Stimulated activated naive CD8-positive, alpha-beta T cell treated with anti-CD3 and anti-CD28 coated beads, Interleukin-15, amount 100 ng/mL, for 72 hours (primary cell): ENCODE measurements at regions not wholly inside any gene's neighbourhood (a gene's known extent, or its start where the extent isn't known, plus 50 kb on each side); places are given as distances from the start of the nearest gene placed in this dataset.
"Not testable (repeated sequence)": the region's sequence is repeated elsewhere in the genome, so short reads cannot be mapped to it uniquely, and the experiment has no call there.

Source experiments
- ATAC-seq: fragments of 150-1000 bp; cut with Tn5 transposase; 2 replicates; pipeline ENCODE4 v1.10.0; 2021; ENCODE audit warnings: mild to moderate bottlenecking, moderate library complexity
- DNase-seq, 2 donors: peaks; one replicate each; pipeline ENCODE4 v3.0.0; 2021 to 2022
- H3K27ac Mint-ChIP-seq, 2 donors: one replicate each; pipeline ENCODE4 v1.8.0; 2022; ENCODE audit warnings: mild to moderate bottlenecking in 2 of 2, mixed read lengths in 2 of 2, moderate library complexity in 2 of 2
- H3K27me3 Mint-ChIP-seq: one replicate; pipeline ENCODE4 v1.8.0; 2022; ENCODE audit warnings: mixed read lengths
- H3K4me1 Mint-ChIP-seq: one replicate; pipeline ENCODE4 v1.8.0; 2022; ENCODE audit warnings: mild to moderate bottlenecking, mixed read lengths
- H3K4me3 Mint-ChIP-seq, 2 donors: one replicate each; pipeline ENCODE4 v1.8.0; 2022; ENCODE audit warnings: mild to moderate bottlenecking in 2 of 2, mixed read lengths in 2 of 2, moderate library complexity in 1 of 2
- H3K9me3 Mint-ChIP-seq, 2 donors: one replicate each; pipeline ENCODE4 v1.8.0; 2022; ENCODE audit warnings: mixed read lengths in 2 of 2

DNA sequence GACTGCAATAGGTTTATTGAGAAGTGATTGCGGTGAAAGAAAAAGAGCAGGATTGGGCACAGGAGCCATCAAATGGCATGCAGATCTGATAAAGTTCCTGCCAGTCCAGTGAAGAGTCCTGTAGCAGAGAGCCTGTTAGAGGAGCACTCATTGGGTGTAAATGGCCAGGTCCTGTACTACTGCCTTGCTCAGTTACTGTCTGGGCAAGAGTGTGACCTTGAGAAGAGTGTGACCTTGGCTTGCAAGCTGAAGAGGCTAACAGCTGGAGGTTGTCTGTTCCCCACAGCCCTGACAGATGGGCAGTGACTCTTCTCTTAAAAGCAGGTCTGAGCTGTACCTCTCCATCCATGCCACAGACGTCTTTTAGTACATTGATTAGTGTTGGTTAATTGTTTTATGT, 148.6 kb upstream of the SLC38A2 start:
- Mint-ChIP-seq H3K9me3 (no peaks in the 10 kb centered on the region), H3K4me3 (no peak overlapping the region), H3K27me3 (no peaks in the 10 kb centered on the region), H3K4me1 (peaks cover 94% of the 10 kb centered on the region), H3K27ac (peak overlapping the region in 1 of 2 donors; percentile 1)
- ATAC-seq (no peak), DNase-seq (no peak)

DNA sequence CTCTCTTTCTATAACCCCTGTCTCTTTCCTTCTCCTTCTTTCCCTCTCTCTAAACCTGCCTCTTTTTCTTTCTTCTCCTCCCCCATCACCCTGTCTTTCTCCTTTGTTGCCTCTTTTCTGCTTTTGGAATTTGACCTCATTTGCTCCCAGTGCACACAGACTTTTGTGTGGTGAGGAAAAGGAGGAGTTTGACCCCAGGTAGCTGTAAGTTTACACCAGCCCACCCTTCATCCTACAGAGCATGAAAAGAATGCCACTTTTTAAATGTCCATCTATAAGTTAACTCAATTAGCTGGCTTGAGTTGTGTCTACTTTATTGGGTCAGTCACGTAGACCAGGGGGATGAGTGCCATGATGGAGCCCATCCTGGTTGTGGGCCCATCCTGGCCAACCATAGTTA, 146.8 kb upstream of the SLC38A2 start:
- DNase-seq (no peak), ATAC-seq (no peak)
- H3K4me3 Mint-ChIP-seq: peak overlapping the region; percentile 2 to 62
- H3K9me3 Mint-ChIP-seq: peaks cover 8 to 12% of the 10 kb centered on the region in 2 donors
- peaks cover 95% of the 10 kb centered on the region for H3K4me1 Mint-ChIP-seq
- no peaks in the 10 kb centered on the region for H3K27me3 Mint-ChIP-seq
- peak overlapping the region in 1 of 2 donors; percentile 44 for H3K27ac Mint-ChIP-seq

DNA sequence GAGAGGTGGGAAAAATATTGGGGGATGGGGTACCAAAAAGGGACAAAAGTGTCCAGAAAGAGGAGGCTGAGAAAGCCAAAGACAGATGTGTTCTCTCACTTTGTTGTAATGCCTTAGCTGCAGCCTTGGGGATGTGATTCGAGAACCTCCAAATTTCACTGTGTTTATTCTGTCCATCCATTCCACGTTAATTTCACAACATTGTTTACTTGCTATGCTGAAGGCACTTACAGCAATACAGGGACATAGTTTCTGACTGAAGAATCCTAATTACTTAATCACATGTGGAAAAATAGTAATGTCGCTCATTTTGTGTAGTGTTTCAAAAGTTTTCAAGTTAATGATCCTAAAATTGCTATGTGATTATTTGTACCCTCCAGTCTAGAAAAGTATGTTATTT, 146.2 kb upstream of the SLC38A2 start:
- Mint-ChIP-seq H3K27me3 (no peaks in the 10 kb centered on the region), H3K27ac (no peak overlapping the region), H3K4me3 (no peak overlapping the region), H3K4me1 (peaks cover 95% of the 10 kb centered on the region), H3K9me3 (peaks cover 8 to 12% of the 10 kb centered on the region in 2 donors)
- ATAC-seq: no peak
- no peak for DNase-seq

DNA sequence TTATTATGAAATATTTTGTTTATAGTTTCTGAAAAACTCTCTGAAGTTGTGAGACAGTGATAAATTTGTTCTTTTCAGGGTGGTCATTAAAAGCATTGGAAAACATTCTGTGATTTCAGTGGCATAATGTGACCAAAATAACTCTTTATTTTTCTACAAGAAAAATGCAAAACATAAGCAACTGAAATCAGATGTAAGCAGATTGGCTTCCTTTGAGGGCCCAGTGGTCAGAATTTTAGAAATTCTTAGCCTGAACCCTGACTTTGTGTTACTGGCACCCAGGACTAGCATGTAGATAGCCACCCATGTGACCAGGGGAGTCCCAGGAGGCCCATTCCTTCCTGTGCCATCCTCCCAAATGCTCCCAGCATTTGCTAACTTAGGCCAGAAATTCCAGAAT, 145.6 kb upstream of the SLC38A2 start:
- no peaks in the 10 kb centered on the region for H3K27me3 Mint-ChIP-seq
- DNase-seq (no peak), ATAC-seq (no peak)
- H3K9me3 Mint-ChIP-seq: peaks cover 8 to 12% of the 10 kb centered on the region in 2 donors
- H3K4me3 Mint-ChIP-seq: no peak overlapping the region
- peaks cover 95% of the 10 kb centered on the region for H3K4me1 Mint-ChIP-seq
- H3K27ac Mint-ChIP-seq: peak overlapping the region in 1 of 2 donors; percentile 95

DNA sequence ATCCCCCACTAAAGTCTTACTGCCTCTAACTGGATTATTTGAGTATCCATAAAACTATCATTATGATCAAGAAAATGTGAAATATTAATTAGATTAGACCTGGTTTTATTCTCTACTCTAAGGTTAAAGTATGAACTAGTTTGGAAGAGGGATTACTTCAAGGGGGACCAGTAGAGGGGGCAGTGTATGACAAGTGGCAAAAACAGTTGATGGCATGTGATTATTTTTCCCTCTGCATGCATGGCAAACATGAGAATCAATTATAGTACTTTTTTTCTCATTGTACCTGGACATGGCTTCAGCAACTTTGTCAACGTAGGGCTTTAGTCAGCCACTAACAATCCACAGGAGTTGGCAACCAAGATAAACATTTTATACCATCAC, 145.0 kb upstream of the SLC38A2 start:
- ATAC-seq: peak; percentile 63
- H3K27ac Mint-ChIP-seq: peak overlapping the region; percentile 95 to 98
- H3K4me1 Mint-ChIP-seq: peaks cover 96% of the 10 kb centered on the region
- peaks cover 8 to 12% of the 10 kb centered on the region in 2 donors for H3K9me3 Mint-ChIP-seq
- no peaks in the 10 kb centered on the region for H3K27me3 Mint-ChIP-seq
- no peak for DNase-seq
- H3K4me3 Mint-ChIP-seq: peak overlapping the region; percentile 70 to 75

DNA sequence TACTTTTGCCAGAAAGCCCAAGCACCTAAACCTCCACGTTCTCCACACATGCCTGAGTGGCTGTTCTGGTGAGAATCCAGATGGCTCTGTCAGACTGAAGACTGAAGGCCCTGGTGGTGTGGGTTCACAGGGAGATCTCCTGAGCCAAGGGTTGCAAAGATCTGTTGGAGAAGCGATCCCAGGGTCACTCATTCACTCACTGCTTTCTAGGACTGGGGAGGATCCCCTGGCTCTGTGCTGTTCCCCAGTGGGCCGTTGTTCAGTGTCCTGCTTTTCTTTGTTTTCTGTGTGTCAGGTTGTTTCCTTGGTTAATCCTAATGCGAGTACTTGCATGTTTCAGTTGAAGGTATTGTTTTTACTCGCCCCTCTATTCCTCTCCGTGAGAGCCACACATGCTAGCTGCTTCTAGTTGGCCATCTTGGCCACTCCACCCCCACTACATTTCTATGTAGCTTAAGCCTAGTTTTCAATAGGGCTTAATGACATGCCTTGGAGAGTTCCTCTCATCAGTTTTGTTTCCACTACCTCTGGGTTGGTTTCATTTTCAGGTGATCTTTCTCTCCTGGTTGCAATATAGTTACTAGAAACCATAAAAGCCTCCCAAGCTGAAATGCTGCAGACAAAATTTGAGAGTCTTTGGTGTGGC, 144.5 kb upstream of the SLC38A2 start:
- peaks cover 8 to 12% of the 10 kb centered on the region in 2 donors for H3K9me3 Mint-ChIP-seq
- ATAC-seq (peak; percentile 98), DNase-seq (peak; percentile 40 to 60)
- peak overlapping the region; percentile 95 to 98 for H3K27ac Mint-ChIP-seq
- no peaks in the 10 kb centered on the region for H3K27me3 Mint-ChIP-seq
- peak overlapping the region; percentile 70 to 75 for H3K4me3 Mint-ChIP-seq
- peaks cover 96% of the 10 kb centered on the region for H3K4me1 Mint-ChIP-seq

DNA sequence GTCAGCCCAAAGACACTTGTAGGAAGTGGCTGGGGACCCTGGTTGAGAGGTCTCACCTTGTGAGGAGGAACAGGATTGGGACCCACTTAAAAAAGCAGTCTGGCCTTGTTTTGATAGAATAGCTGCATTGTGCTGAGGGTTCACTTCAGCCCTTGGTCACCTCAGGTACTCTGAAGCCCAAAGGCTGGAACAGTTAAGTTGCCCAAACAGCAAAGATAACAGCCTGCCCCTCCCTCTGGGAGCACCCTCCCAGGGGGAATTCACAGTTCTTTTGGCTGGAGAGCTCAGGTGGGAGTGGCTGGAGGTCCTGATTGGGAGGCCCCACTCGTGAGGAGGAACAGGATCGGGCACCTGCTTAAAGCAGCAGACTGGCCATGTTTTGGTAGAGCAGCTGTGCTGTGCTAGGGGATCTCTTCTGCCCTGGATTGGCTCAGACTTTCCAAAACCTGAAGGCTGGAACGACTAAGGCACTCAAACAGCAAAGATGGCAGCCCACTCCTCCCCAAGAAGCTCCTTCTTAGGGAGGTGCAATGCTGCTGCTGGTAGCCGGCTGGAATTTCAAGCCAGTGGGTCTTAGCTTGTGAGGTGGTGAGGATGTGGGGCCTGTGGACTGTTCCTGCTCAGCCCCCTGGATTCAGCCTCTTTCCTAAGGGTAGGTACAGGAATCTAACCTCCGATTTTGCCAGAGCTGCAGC, 143.8 kb upstream of the SLC38A2 start:
- peaks cover 90% of the 10 kb centered on the region for H3K4me1 Mint-ChIP-seq
- peak overlapping the region; percentile 95 to 98 for H3K27ac Mint-ChIP-seq
- DNase-seq (no peak), ATAC-seq (no peak)
- H3K4me3 Mint-ChIP-seq: peak overlapping the region; percentile 70 to 75
- no peaks in the 10 kb centered on the region for H3K27me3 Mint-ChIP-seq
- peaks cover 8 to 18% of the 10 kb centered on the region in 2 donors for H3K9me3 Mint-ChIP-seq

DNA sequence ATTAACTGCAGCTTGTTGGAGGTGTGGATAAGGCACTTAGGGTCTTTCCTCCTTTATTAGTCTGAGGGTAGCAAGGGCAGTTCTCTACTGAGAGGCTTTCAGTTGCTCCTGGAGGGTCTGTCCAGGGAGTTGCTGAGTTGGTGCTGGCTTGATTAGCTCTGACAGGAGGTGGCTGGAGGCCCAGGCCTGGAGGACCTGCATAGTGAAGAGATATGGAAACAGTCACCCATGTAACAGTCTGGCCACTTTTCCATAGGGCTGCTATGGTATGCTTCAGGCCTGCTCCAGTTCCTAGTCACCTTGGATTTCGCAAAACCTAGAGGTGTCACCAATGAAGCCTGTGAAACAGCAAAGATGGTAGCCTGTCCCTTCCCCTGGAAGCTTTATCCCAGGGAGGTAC, 143.3 kb upstream of the SLC38A2 start:
- H3K9me3 Mint-ChIP-seq: peaks cover 12 to 23% of the 10 kb centered on the region in 2 donors
- peak overlapping the region; percentile 7 to 67 for H3K27ac Mint-ChIP-seq
- no peak for ATAC-seq
- H3K4me1 Mint-ChIP-seq: peaks cover 84% of the 10 kb centered on the region
- H3K27me3 Mint-ChIP-seq: no peaks in the 10 kb centered on the region
- DNase-seq: no peak
- H3K4me3 Mint-ChIP-seq: no peak overlapping the region

DNA sequence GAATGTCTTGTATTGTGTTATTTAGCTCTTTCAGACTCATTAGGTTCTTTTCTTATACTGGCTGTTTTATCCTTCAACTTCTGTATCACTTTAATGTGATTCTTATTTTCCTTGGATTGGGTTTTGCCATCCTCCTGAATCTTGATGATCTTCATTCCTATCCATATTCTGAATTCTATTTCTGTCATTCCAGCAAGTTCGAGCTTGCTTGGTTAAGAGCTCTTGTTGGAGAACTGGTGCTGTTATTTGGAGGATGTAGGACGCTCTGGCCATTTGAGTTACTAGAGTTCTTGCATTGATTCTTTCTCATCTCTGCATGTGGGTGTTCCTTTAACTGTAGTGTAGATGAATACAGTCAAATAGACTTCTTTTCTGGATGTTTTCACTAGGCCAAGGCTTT, 142.3 kb upstream of the SLC38A2 start:
- Mint-ChIP-seq H3K27ac (peak overlapping the region in 1 of 2 donors; percentile 48), H3K9me3 (peaks cover 19 to 33% of the 10 kb centered on the region in 2 donors), H3K4me1 (peaks cover 78% of the 10 kb centered on the region), H3K27me3 (no peaks in the 10 kb centered on the region), H3K4me3 (peak overlapping the region in 1 of 2 donors; percentile 14)
- DNase-seq (no peak), ATAC-seq (no peak)

DNA sequence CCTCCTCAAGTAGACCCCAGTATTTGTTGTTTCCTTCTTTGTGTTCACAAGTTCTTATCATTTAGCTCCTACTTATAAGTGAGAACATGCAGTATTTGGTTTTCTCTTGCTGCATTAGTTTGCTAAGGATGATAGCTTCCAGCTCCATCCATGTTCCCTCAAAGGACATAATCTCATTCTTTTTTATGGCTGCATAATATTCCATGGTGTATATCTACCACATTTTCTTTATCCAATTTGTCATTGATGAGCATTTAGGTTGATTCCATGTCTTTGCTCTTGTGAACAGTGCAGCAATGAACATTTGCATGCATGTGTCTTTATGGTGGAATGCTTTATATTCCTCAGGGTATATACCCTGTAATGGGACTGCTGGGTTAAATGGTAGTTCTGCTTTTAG, 137.7 kb upstream of the SLC38A2 start:
- Mint-ChIP-seq H3K4me1 (peaks cover 42% of the 10 kb centered on the region), H3K9me3 (peaks cover 34 to 59% of the 10 kb centered on the region in 2 donors)
- not testable (repeated sequence) for H3K4me3 Mint-ChIP-seq, H3K27me3 Mint-ChIP-seq, H3K27ac Mint-ChIP-seq, DNase-seq, ATAC-seq

DNA sequence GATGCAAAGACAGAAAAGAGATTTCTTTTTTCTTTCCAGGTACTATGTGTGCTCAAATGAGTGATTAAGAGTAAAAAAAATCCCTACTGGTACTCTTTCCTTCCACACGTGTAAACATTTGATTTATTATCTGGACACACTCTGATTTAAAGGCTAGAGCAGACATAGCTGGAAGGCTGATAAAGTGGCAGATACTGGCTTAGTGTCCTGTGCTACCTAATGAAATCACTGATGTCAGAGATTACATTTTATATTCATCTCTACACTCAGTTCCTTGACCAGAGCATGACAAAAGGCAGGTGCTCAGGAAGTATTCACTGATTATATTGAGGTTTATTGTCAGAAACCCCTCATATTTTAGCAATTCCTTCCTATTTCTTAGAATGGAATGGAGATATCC, 136.6 kb upstream of the SLC38A2 start:
- no peak for ATAC-seq
- no peak overlapping the region for H3K27ac Mint-ChIP-seq
- no peak overlapping the region for H3K4me3 Mint-ChIP-seq
- no peak for DNase-seq
- H3K27me3 Mint-ChIP-seq: no peaks in the 10 kb centered on the region
- peaks cover 34 to 55% of the 10 kb centered on the region in 2 donors for H3K9me3 Mint-ChIP-seq
- H3K4me1 Mint-ChIP-seq: peaks cover 31% of the 10 kb centered on the region

DNA sequence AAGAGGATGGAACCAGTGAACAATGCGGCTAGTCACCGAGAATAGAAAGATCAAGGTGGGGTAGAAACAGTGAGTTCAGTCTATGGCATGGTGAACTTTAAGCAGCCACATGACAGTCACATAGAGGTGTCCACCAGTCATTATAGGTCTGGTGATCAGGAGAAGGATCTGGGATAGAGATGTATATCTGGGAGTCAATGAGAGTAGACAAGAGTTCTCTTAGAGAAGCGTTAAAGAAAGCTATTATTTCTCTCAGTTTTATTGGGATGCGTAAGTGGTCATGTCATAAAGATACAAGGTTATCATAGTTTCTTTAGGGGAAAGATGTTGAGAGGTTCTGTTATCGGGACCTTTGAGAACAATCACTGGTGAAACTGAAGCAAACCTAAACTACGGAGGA, 136.1 kb upstream of the SLC38A2 start:
- no peak for ATAC-seq
- no peak overlapping the region for H3K4me3 Mint-ChIP-seq
- no peak overlapping the region for H3K27ac Mint-ChIP-seq
- H3K4me1 Mint-ChIP-seq: peaks cover 26% of the 10 kb centered on the region
- no peak for DNase-seq
- no peaks in the 10 kb centered on the region for H3K27me3 Mint-ChIP-seq
- H3K9me3 Mint-ChIP-seq: peaks cover 34 to 56% of the 10 kb centered on the region in 2 donors

DNA sequence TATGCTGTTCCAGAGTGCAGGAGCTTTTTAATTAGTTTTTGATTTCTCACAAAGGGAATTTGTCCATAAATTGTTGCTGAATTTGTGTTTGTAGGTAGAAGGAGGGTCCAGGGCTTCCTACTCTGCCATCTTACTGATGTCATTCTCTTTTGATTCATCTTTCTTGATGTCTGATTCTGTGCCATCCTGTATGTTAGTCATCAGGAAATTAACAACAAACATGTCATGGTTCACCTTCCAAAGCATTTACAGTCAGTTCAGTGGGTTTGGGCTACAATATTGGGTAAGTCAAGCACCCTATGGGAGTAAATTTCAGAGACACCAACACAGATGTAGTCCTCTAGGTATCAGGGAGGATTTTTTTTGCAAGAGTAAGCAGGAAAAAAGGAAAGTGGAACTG, 135.2 kb upstream of the SLC38A2 start:
- H3K4me3 Mint-ChIP-seq: no peak overlapping the region
- peak; percentile 71 for ATAC-seq
- H3K27ac Mint-ChIP-seq: no peak overlapping the region
- DNase-seq: no peak
- H3K27me3 Mint-ChIP-seq: no peaks in the 10 kb centered on the region
- H3K9me3 Mint-ChIP-seq: peaks cover 43 to 65% of the 10 kb centered on the region in 2 donors
- peaks cover 17% of the 10 kb centered on the region for H3K4me1 Mint-ChIP-seq

DNA sequence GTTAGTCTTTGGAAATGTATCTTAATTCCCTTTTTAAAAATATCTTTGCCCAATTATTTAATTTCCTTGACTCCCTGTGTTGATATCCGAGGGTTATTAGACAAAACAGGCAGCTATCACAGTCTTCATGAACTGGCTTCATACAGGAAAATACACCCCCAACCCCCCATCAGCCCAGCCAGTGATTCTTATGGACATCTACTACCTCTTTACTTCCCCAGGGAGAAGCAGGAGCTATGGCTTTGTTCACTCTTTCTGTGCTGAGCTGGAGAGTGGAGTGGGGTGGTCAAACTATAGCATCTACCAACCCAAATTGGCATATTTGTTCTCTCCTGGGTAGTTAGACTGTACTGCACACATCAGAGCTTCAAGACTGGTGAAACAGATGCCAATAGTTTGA, 134.4 kb upstream of the SLC38A2 start:
- H3K9me3 Mint-ChIP-seq: peaks cover 48 to 72% of the 10 kb centered on the region in 2 donors

DNA sequence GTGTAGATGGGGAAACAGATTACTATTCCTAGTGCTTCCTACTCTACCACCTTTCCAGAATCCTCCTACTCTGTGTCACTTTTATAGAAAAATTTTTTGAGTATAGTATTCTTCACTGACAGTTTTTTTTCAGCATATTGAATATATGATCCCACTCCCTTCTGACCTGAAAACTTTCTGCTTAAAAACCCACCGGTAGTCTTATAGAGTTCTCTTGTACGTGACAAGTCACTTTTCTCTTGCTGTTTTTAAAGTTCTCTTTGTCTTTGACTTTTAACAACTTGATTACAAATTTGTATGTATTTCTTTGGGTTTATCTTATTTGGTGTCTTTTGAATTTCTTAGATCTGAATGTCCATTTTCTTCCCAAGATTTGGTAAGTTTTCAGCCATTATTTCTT, 133.6 kb upstream of the SLC38A2 start:
- Mint-ChIP-seq H3K4me1 (peaks cover 10% of the 10 kb centered on the region), H3K27ac (no peak overlapping the region), H3K9me3 (peaks cover 48 to 68% of the 10 kb centered on the region in 2 donors), H3K27me3 (no peaks in the 10 kb centered on the region), H3K4me3 (no peak overlapping the region)
- ATAC-seq (no peak), DNase-seq (no peak)

More for the DNA sequence above, 134.4 kb upstream of the SLC38A2 start:
- H3K4me3 Mint-ChIP-seq: no peak overlapping the region
- DNase-seq: no peak
- no peaks in the 10 kb centered on the region for H3K27me3 Mint-ChIP-seq
- peak overlapping the region in 1 of 2 donors; percentile 60 for H3K27ac Mint-ChIP-seq
- ATAC-seq: no peak
- H3K4me1 Mint-ChIP-seq: peaks cover 10% of the 10 kb centered on the region

DNA sequence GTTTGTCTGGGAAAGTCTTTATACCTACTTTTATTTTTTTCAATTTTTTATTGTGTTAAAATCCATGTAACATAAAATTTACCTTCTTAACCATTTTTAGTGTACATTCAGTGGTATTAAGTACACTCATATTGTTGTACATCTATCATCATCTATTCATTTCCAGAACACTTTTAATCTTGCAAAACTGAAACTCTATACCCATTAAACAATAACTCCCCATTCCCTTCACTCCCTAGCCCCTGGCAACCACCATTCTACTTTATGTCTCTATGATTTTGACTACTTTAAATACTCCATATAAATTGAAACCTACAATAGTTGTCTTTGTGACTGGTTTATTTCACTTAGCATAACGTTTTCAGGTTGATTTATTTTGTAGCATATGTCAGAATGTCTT, 131.9 kb upstream of the SLC38A2 start:
- peaks cover 45 to 61% of the 10 kb centered on the region in 2 donors for H3K9me3 Mint-ChIP-seq
- H3K4me3 Mint-ChIP-seq: no peak overlapping the region
- no peaks in the 10 kb centered on the region for H3K27me3 Mint-ChIP-seq
- H3K27ac Mint-ChIP-seq: no peak overlapping the region
- peaks cover 18% of the 10 kb centered on the region for H3K4me1 Mint-ChIP-seq
- no peak for DNase-seq
- no peak for ATAC-seq
